ENCODE measurements at regions not wholly inside any gene's neighbourhood (a gene's known extent, or its start where the extent isn't known, plus 50 kb on each side); places are given as distances from the start of the nearest gene placed in this dataset.

GRCh38 chrX:13902406-13902805, 85.5 kb upstream of the GPM6B start:
- DNase-seq = no peak

- DNase-seq = no peak
Measured at GRCh38 chrX:13901354-13901753, 84.5 kb upstream of the GPM6B start.

GRCh38 chrX:13900351-13900750, 83.5 kb upstream of the GPM6B start:
- no peak for DNase-seq

- DNase-seq = no peak
Measured at GRCh38 chrX:13899607-13900006, 82.7 kb upstream of the GPM6B start.

GRCh38 chrX:13898603-13899002, 81.7 kb upstream of the GPM6B start:
- DNase-seq = no peak

GRCh38 chrX:13898083-13898482, 81.2 kb upstream of the GPM6B start:
- DNase-seq = peak; percentile 8

- DNase-seq = no peak
Measured at GRCh38 chrX:13897566-13897965, 80.7 kb upstream of the GPM6B start.

- no peak for DNase-seq
Measured at GRCh38 chrX:13894888-13895565, 78.1 kb upstream of the GPM6B start.

- no peak for DNase-seq
Measured at GRCh38 chrX:13893826-13894225, 76.9 kb upstream of the GPM6B start.

GRCh38 chrX:13892856-13893255, 76.0 kb upstream of the GPM6B start:
- no peak for DNase-seq

GRCh38 chrX:13891377-13892140, 74.7 kb upstream of the GPM6B start:
- no peak for DNase-seq

GRCh38 chrX:13890806-13891205, 73.9 kb upstream of the GPM6B start:
- no peak for DNase-seq

GRCh38 chrX:13888284-13888683, 71.4 kb upstream of the GPM6B start:
- no peak for DNase-seq

- DNase-seq = no peak
Measured at GRCh38 chrX:13885591-13885990, 68.7 kb upstream of the GPM6B start.

GRCh38 chrX:13876652-13877051, 59.8 kb upstream of the GPM6B start:
- no peak for DNase-seq

- DNase-seq = no peak
Measured at GRCh38 chrX:13875572-13875971, 58.7 kb upstream of the GPM6B start.

GRCh38 chrX:13868591-13868990, 51.7 kb upstream of the GPM6B start:
- DNase-seq = no peak
